ENCODE measurements at regions not wholly inside any gene's neighbourhood (a gene's known extent, or its start where the extent isn't known, plus 50 kb on each side); places are given as distances from the start of the nearest gene placed in this dataset.

- TF ChIP-seq GATA3 (IDR thresholded peaks at IDR 0.05; ENCODE audit: low read depth, low read length) (no peak), GATA2 (IDR thresholded peaks at IDR 0.05; ENCODE audit: low read depth, low read length) (no peak)
These were observed 1175.1 kb upstream of the GOT2 start for GRCh38 chr16:59909262-59909661.

All from SH-SY5Y (cell line).